A549 (cell line): ENCODE measurements at regions not wholly inside any gene's neighbourhood (a gene's known extent, or its start where the extent isn't known, plus 50 kb on each side); places are given as distances from the start of the nearest gene placed in this dataset.
"Not testable (repeated sequence)": the region's sequence is repeated elsewhere in the genome, so short reads cannot be mapped to it uniquely, and the experiment has no call there.

ENCODE experiments used
- ATAC-seq, 2 experiments: fragments of 200-7000 bp in 1 of 2; fragments of >200 bp in 1 of 2; cut with Nextera tagmentation in 1 of 2; cut with Tn5 transposase in 1 of 2; 3 replicates each; pipeline versions ENCODE4 v1.8.0 to v1.9.1; 2018 to 2020; ENCODE audit warnings: mild to moderate bottlenecking in 1 of 2, moderate library complexity in 1 of 2
- CTCF ChIA-PET: fragments of 300-600 bp; sonication (Branson Sonifier 250); formaldehyde crosslinking; extraction: SDS; loops from one replicate; lab custom pipeline; 2021; ENCODE audit warnings: antibody characterized with exemption, inconsistent platforms; lab: Yijun Ruan, JAX
- POLR2A ChIA-PET: fragments of 350-600 bp; formaldehyde crosslinking; extraction: SDS; loops from one replicate; lab custom pipeline; 2021; ENCODE audit warnings: antibody characterized with exemption, inconsistent platforms; lab: Yijun Ruan, JAX
- DNase-seq, 2 experiments: peaks; one replicate each; pipeline versions ENCODE4 v3.0.0 to v3.0.0-alpha.2; 2011 to 2016; ENCODE audit warnings: low read depth in 1 of 2, low spot score in 1 of 2
- FAIRE-seq: peaks from 2 replicates; lab custom pipeline; 2011; peaks lifted over from hg19 to GRCh38; lab: Jason Lieb, UNC
- H3K27ac ChIP-seq, 2 experiments: fragments of >200 bp; sonication (Bioruptor Twin); formaldehyde crosslinking; 3 replicates each; pipeline ENCODE4 v1.5.1; 2016 to 2017
- H3K4me1 ChIP-seq: fragments of >200 bp; sonication (Bioruptor Twin); formaldehyde crosslinking; 3 replicates; pipeline ENCODE4 v1.6.1; 2016
- H3K4me2 ChIP-seq: fragments of >200 bp; sonication (Bioruptor Twin); formaldehyde crosslinking; 3 replicates; pipeline ENCODE4 v1.6.1; 2016
- H3K4me3 ChIP-seq: fragments of >200 bp; sonication (Bioruptor Twin); formaldehyde crosslinking; 3 replicates; pipeline ENCODE4 v1.5.1; 2016
- H3K9me3 ChIP-seq: fragments of >200 bp; sonication (Bioruptor Twin); formaldehyde crosslinking; 3 replicates; pipeline ENCODE4 v1.6.1; 2016
- ATOH8 ChIP-seq: fragments of 250-450 bp; sonication (Bioruptor Pico); IDR thresholded peaks from 2 replicates; pipeline ENCODE4 v1.5.0; 2020; ENCODE audit warnings: low read depth, mild to moderate bottlenecking, moderate library complexity
- CEBPB ChIP-seq, 2 experiments: fragments of >200 bp in 1 of 2; sonication (Bioruptor Twin) in 1 of 2; formaldehyde crosslinking in 1 of 2; IDR thresholded peaks; 2 replicates each; pipeline ENCODE4 v1.6.1; 2012 to 2016
- EHF ChIP-seq: fragments of 250-450 bp; sonication (Bioruptor Pico); IDR thresholded peaks from 2 replicates; pipeline ENCODE4 v1.5.0; 2020; ENCODE audit warnings: mild to moderate bottlenecking
- ELK1 ChIP-seq: fragments of 150-350 bp; IDR thresholded peaks from 2 replicates; pipeline ENCODE4 v1.6.1; 2014; ENCODE audit warnings: low read depth, mild to moderate bottlenecking, low read length
- ESRRA ChIP-seq: fragments of 150-350 bp; IDR thresholded peaks from 2 replicates; pipeline ENCODE4 v1.6.1; 2014; ENCODE audit warnings: mild to moderate bottlenecking, low read length, borderline replicate concordance
- FOSL2 ChIP-seq, 2 experiments: fragments of 450-650 bp in 1 of 2; fragments of >200 bp in 1 of 2; sonication (Bioruptor Twin) in 1 of 2; formaldehyde crosslinking; IDR thresholded peaks; 2 replicates each; pipeline versions ENCODE4 v1.5.0 to v1.6.1; 2016 to 2020; ENCODE audit warnings: mild to moderate bottlenecking in 1 of 2, moderate library complexity in 1 of 2
- HOXB5 ChIP-seq: fragments of 250-450 bp; sonication (Bioruptor Pico); IDR thresholded peaks from 2 replicates; pipeline ENCODE4 v1.5.0; 2020; ENCODE audit warnings: mild to moderate bottlenecking, moderate library complexity
- JUN ChIP-seq, 2 experiments: fragments of >200 bp; sonication (Bioruptor Twin); formaldehyde crosslinking; IDR thresholded peaks; 2 replicates in 1 of 2; 3 replicates in 1 of 2; pipeline ENCODE4 v1.6.1; 2016 to 2017
- KDM1A ChIP-seq: fragments of 200-600 bp; sonication (generic); IDR thresholded peaks from 2 replicates; pipeline ENCODE4 v1.6.1; 2016; ENCODE audit warnings: low read depth, mild to moderate bottlenecking
- MAZ ChIP-seq: fragments of 150-350 bp; IDR thresholded peaks from 2 replicates; pipeline ENCODE4 v1.6.1; 2014; ENCODE audit warnings: antibody characterized with exemption, low read depth, low read length, borderline replicate concordance
- NR3C1 ChIP-seq: fragments of >200 bp; sonication (Bioruptor Twin); formaldehyde crosslinking; IDR thresholded peaks from 3 replicates; pipeline ENCODE4 v1.6.1; 2017
- POLR2AphosphoS2 ChIP-seq: conservative IDR thresholded peaks from 2 replicates; pipeline ENCODE4 v1.6.1; 2012; ENCODE audit warnings: low read length, improper control_type of control experiment, inconsistent platforms
- RNF2 ChIP-seq: fragments of 200-600 bp; sonication (generic); IDR thresholded peaks from 2 replicates; pipeline ENCODE4 v1.6.1; 2016; ENCODE audit warnings: low read depth, mild to moderate bottlenecking, antibody characterized with exemption, moderate library complexity, borderline replicate concordance
- TFCP2L1 ChIP-seq: fragments of 250-450 bp; sonication (Bioruptor Pico); IDR thresholded peaks from 2 replicates; pipeline ENCODE4 v1.5.0; 2021; ENCODE audit warnings: mild to moderate bottlenecking
- ZC3H11A ChIP-seq: fragments of 450-650 bp; IDR thresholded peaks from 2 replicates; pipeline ENCODE4 v1.6.1; 2014; ENCODE audit warnings: antibody characterized with exemption, mild to moderate bottlenecking
- ZSCAN20 ChIP-seq: fragments of 250-450 bp; sonication (Bioruptor Pico); IDR thresholded peaks from 2 replicates; pipeline ENCODE4 v1.8.0; 2022; ENCODE audit warnings: mild to moderate bottlenecking, moderate library complexity
- WGBS: methylation state at CpG from one replicate; pipeline ENCODE4 v1.1.6; 2017; ENCODE audit errors: missing lambda C conversion rate; 5-methylcytosine and 5-hydroxymethylcytosine counted together

- H3K27ac ChIP-seq: no peak overlapping the region
- ChIA-PET POLR2A (no interaction called here), CTCF (no interaction called here)
- no peak for DNase-seq
- FAIRE-seq: no peak
- no peaks in the 10 kb centered on the region for H3K9me3 ChIP-seq
- H3K4me3 ChIP-seq: no peak overlapping the region
- TF ChIP-seq ELK1 (no peak), JUN (IDR thresholded peaks at IDR 0.05) (no peak), NR3C1 (no peak), ZSCAN20 (CRISPR knock-in tag) (no peak), CEBPB (IDR thresholded peaks at IDR 0.05) (no peak)
- WGBS: 1% methylated on average over 3 of the region's 3 CpGs
- no peak for ATAC-seq
- no peaks in the 10 kb centered on the region for H3K4me1 ChIP-seq
- no peak overlapping the region for H3K4me2 ChIP-seq
Measured at GRCh38 chr13:54248306-54248705, 1219.7 kb downstream of the OLFM4 start.

GRCh38 chr13:54261856-54262255 lies 1233.2 kb downstream of the OLFM4 start:
- no peak for ATAC-seq
- FAIRE-seq: no peak
- ChIA-PET CTCF (no interaction called here), POLR2A (no interaction called here)
- H3K9me3 ChIP-seq: no peaks in the 10 kb centered on the region
- no peak overlapping the region for H3K4me3 ChIP-seq
- no peak overlapping the region for H3K4me2 ChIP-seq
- no peak overlapping the region for H3K27ac ChIP-seq
- DNase-seq: no peak
- H3K4me1 ChIP-seq: no peaks in the 10 kb centered on the region
- TF ChIP-seq ZSCAN20 (CRISPR knock-in tag) (no peak), POLR2AphosphoS2 (no peak), ATOH8 (CRISPR knock-in tag) (no peak), EHF (CRISPR knock-in tag) (no peak), ESRRA (no peak), HOXB5 (CRISPR knock-in tag) (no peak)
- WGBS: 0% methylated on average over 2 of the region's 2 CpGs

GRCh38 chr13:54263868-54264267 lies 1235.3 kb downstream of the OLFM4 start:
- CTCF ChIA-PET: no interaction called here
- Histone ChIP-seq H3K4me3 (no peak overlapping the region), H3K4me2 (no peak overlapping the region), H3K9me3 (no peaks in the 10 kb centered on the region), H3K4me1 (no peaks in the 10 kb centered on the region), H3K27ac (no peak overlapping the region)
- no peak for TF ChIP-seq ELK1
- no peak for TF ChIP-seq RNF2
- TF ChIP-seq TFCP2L1 (CRISPR knock-in tag): no peak
- TF ChIP-seq POLR2AphosphoS2: no peak
- TF ChIP-seq ZC3H11A: no peak
- no peak for TF ChIP-seq MAZ
- TF ChIP-seq FOSL2 (IDR thresholded peaks at IDR 0.05): no peak
- no peak for TF ChIP-seq FOSL2 (CRISPR knock-in tag; IDR thresholded peaks at IDR 0.05)
- no peak for TF ChIP-seq ESRRA
- no peak for TF ChIP-seq KDM1A
- no peak for TF ChIP-seq CEBPB (IDR thresholded peaks at IDR 0.05)
- POLR2A ChIA-PET: no interaction called here
- DNase-seq: no peak
- no peak for ATAC-seq
- FAIRE-seq: no peak

- H3K9me3 ChIP-seq, H3K27ac ChIP-seq, H3K4me1 ChIP-seq, DNase-seq, POLR2A ChIA-PET, CTCF ChIA-PET, ATAC-seq, H3K4me2 ChIP-seq, FAIRE-seq, H3K4me3 ChIP-seq: not testable (repeated sequence)
- 7% methylated on average over 6 of the region's 6 CpGs for WGBS
Measured at GRCh38 chr13:54267253-54267668, 1238.6 kb downstream of the OLFM4 start.

GRCh38 chr13:54268013-54268695 lies 1239.5 kb downstream of the OLFM4 start:
- 19% methylated on average over 10 of the region's 11 CpGs for WGBS
- H3K4me1 ChIP-seq, H3K27ac ChIP-seq, H3K4me2 ChIP-seq, DNase-seq, H3K4me3 ChIP-seq, ATAC-seq, CTCF ChIA-PET, FAIRE-seq, POLR2A ChIA-PET, H3K9me3 ChIP-seq: not testable (repeated sequence)
